GM23248 (cell line): ENCODE measurements at regions not wholly inside any gene's neighbourhood (a gene's known extent, or its start where the extent isn't known, plus 50 kb on each side); places are given as distances from the start of the nearest gene placed in this dataset.

Experiments used
- DNase-seq: peaks from one replicate; pipeline ENCODE4 v3.0.0-alpha.2; 2015
- H2AFZ ChIP-seq: fragments of 200-600 bp; sonication (generic); 2 replicates; pipeline ENCODE4 v1.6.1; 2016; ENCODE audit warnings: antibody characterized with exemption
- H3F3A ChIP-seq: fragments of 200-600 bp; sonication (generic); 2 replicates; pipeline ENCODE4 v1.6.1; 2016; ENCODE audit warnings: mild to moderate bottlenecking, antibody characterized with exemption, mixed run types; ENCODE audit not compliant: insufficient read depth
- H3K27ac ChIP-seq: fragments of 200-600 bp; sonication (generic); 2 replicates; pipeline ENCODE4 v1.5.1; 2016; ENCODE audit warnings: mild to moderate bottlenecking
- H3K27me3 ChIP-seq: fragments of 200-600 bp; sonication (generic); replicated peaks from 2 replicates; pipeline ENCODE4 v1.6.1; 2016; ENCODE audit warnings: mild to moderate bottlenecking; ENCODE audit not compliant: insufficient read depth
- H3K36me3 ChIP-seq: fragments of 200-600 bp; sonication (generic); 2 replicates; pipeline ENCODE4 v1.6.1; 2016; ENCODE audit warnings: low read depth, mild to moderate bottlenecking
- H3K4me1 ChIP-seq: fragments of 200-600 bp; sonication (generic); 2 replicates; pipeline ENCODE4 v1.6.1; 2016; ENCODE audit warnings: mild to moderate bottlenecking; ENCODE audit not compliant: insufficient read depth
- H3K4me2 ChIP-seq: fragments of 200-600 bp; sonication (generic); one replicate; pipeline ENCODE4 v1.6.1; 2016; ENCODE audit warnings: mild to moderate bottlenecking; ENCODE audit not compliant: unreplicated experiment
- H3K4me3 ChIP-seq: fragments of 200-600 bp; sonication (generic); 2 replicates; pipeline ENCODE4 v1.5.1; 2016; ENCODE audit warnings: mild to moderate bottlenecking
- H3K79me2 ChIP-seq: fragments of 200-600 bp; sonication (generic); 2 replicates; pipeline ENCODE4 v1.6.1; 2016; ENCODE audit warnings: mild to moderate bottlenecking; ENCODE audit not compliant: insufficient read depth
- H3K9ac ChIP-seq: fragments of 200-600 bp; sonication (generic); 2 replicates; pipeline ENCODE4 v1.6.1; 2016; ENCODE audit warnings: mild to moderate bottlenecking
- H3K9me2 ChIP-seq: fragments of 200-600 bp; sonication (generic); 2 replicates; pipeline ENCODE4 v1.6.1; 2016; ENCODE audit warnings: mixed run types, mild to moderate bottlenecking, moderate library complexity; ENCODE audit not compliant: insufficient read depth
- H3K9me3 ChIP-seq: fragments of 200-600 bp; sonication (generic); one replicate; pipeline ENCODE4 v1.6.1; 2017; ENCODE audit warnings: low read depth
- H4K20me1 ChIP-seq: fragments of 200-600 bp; sonication (generic); 2 replicates; pipeline ENCODE4 v1.6.0; 2016; ENCODE audit not compliant: insufficient read depth
- EZH2 ChIP-seq: fragments of 200-600 bp; sonication (generic); IDR thresholded peaks from 2 replicates; pipeline ENCODE4 v1.6.1; 2018; ENCODE audit warnings: antibody characterized with exemption, mild to moderate bottlenecking; ENCODE audit not compliant: insufficient read depth, poor library complexity, severe bottlenecking
- EZH2phosphoT487 ChIP-seq: fragments of 200-600 bp; sonication (generic); IDR thresholded peaks from 2 replicates; pipeline ENCODE4 v1.6.1; 2018; ENCODE audit warnings: antibody characterized with exemption, moderate library complexity, mild to moderate bottlenecking, low read depth; ENCODE audit not compliant: insufficient read depth
- WGBS, 2 experiments: methylation state at CpG; one replicate each; pipeline ENCODE4 v1.1.6; 2015 to 2017; ENCODE audit warnings: low lambda C conversion rate in 2 of 2, low coverage in 1 of 2; ENCODE audit errors: missing lambda C conversion rate in 2 of 2; 5-methylcytosine and 5-hydroxymethylcytosine counted together
- in situ Hi-C: fragments of 300-500 bp; cut with MboI; formaldehyde crosslinking; loops from 2 replicates; pipeline ENCODE4 v1.15.0; 2020

DNA sequence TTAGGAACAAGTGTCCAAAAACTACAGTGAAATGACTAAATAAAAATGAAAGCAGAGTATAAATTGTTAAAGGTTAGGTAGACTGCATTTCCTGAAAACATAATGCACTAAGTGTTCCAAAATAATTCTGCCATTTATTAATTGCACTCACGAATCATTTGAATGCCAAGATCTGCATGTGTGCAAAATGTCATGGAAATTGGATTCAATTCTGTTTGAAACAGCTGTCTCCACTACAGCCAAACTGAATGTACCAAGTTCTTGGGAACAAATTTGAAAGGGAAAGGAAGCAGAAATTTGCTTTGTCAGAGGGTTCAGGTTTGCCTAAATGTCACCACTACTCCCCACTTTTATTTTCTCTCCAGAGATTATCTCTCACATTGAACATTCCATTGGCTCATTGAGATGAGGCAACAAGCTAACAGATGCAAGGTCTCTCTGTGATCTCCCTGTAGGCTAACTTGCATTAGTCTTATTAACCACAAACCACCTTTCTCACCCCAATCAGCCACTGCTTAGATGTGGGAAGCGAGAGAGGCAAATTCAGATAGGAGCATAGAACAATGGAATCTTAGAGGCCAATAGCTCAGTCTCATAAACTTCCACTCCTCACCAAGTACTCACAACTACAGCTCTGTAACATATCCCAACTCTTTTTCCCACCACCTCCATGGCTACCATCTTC, 226.6 kb downstream of the KDR start:
- no peak overlapping the region for H3K4me2 ChIP-seq
- no peak overlapping the region for H3K4me3 ChIP-seq
- no peak for DNase-seq
- H3K9me2 ChIP-seq, result no peaks in the 10 kb centered on the region
- no peaks in the 10 kb centered on the region for H3K9me3 ChIP-seq
- H3K36me3 ChIP-seq, result no peaks in the 10 kb centered on the region
- WGBS, 2 experiments, result 29 to 32% methylated on average over 2 of the region's 2 CpGs
- H3F3A ChIP-seq, result peaks cover 10% of the 10 kb centered on the region; the same call in 1 of the 2 replicates
- H3K4me1 ChIP-seq, result peaks cover 22% of the 10 kb centered on the region
- no peak overlapping the region for H3K27ac ChIP-seq
- H3K27me3 ChIP-seq, result no peaks in the 10 kb centered on the region
- no peak overlapping the region for H2AFZ ChIP-seq
- TF ChIP-seq EZH2phosphoT487 (no peak), EZH2 (no peak)
- in situ Hi-C loops, result no loop called here
- H3K9ac ChIP-seq, result no peak overlapping the region
- no peaks in the 10 kb centered on the region for H3K79me2 ChIP-seq
- H4K20me1 ChIP-seq, result no peaks in the 10 kb centered on the region

DNA sequence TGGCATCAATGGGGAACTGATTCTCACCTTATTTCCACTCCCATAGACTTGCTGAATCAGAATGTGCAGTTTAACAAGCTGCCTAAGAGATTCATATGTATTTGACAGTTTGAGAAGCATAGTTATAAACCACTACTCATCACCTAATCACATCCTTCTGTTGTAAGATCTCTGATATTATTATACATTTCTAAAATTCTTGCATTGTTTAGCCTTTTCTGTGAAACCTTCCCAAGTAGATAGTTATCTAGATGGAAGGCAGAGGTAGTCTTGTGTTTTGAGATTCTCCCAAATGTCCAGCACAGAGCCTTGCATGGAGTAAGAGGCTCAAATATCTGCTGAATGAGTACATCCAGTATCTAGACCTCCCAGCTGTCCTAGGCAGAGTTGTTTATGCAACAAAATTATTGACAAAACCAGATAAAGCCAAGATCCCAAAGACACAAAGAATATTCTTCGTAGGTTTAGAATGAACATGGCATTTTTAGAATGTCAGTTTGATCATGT, 227.3 kb downstream of the KDR start:
- Histone ChIP-seq H3K9me2 (no peaks in the 10 kb centered on the region), H3K4me2 (no peak overlapping the region), H3K9me3 (no peaks in the 10 kb centered on the region), H3K36me3 (no peaks in the 10 kb centered on the region), H3K9ac (no peak overlapping the region), H3K27ac (no peak overlapping the region), H3K79me2 (no peaks in the 10 kb centered on the region), H2AFZ (0 out of 2 replicates have a peak overlapping the region, but pooled peaks have one; percentile 7), H3K4me1 (peaks cover 22% of the 10 kb centered on the region), H3K4me3 (no peak overlapping the region), H4K20me1 (no peaks in the 10 kb centered on the region), H3K27me3 (no peaks in the 10 kb centered on the region), H3F3A (peaks cover 10% of the 10 kb centered on the region; the same call in 1 of the 2 replicates)
- 28 to 38% methylated on average over 1 of the region's 1 CpG for WGBS, 2 experiments
- peak; percentile 14 for DNase-seq
- no peak for TF ChIP-seq EZH2
- TF ChIP-seq EZH2phosphoT487, result no peak
- in situ Hi-C loops, result no loop called here

DNA sequence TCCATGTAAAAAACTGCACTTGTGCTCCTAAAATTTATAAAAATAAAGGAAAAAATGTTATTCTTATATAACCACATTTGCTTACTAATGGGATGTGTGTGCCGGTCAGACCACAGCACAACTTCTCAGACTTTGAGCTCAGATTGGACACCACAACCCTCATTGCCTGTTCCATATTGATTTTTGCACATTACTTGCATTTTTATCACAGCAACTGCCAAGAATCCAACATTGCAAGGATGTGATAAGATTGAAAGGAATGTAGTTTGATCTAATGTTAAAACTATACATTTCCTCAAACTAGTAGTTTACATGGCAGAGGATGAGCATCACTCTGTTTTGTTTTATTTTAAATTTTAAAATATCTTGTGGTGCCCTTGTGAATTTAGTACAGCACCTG, 227.8 kb downstream of the KDR start:
- H4K20me1 ChIP-seq, result no peaks in the 10 kb centered on the region
- 0 out of 2 replicates have a peak overlapping the region, but pooled peaks have one; percentile 7 for H2AFZ ChIP-seq
- no peaks in the 10 kb centered on the region for H3K79me2 ChIP-seq
- H3K4me1 ChIP-seq, result peaks cover 22% of the 10 kb centered on the region
- no peaks in the 10 kb centered on the region for H3K27me3 ChIP-seq
- no peak overlapping the region for H3K27ac ChIP-seq
- no peak for DNase-seq
- no peaks in the 10 kb centered on the region for H3K36me3 ChIP-seq
- WGBS, 2 experiments, result 75 to 81% methylated on average over 1 of the region's 1 CpG
- no peaks in the 10 kb centered on the region for H3K9me2 ChIP-seq
- peaks cover 10% of the 10 kb centered on the region; the same call in 1 of the 2 replicates for H3F3A ChIP-seq
- TF ChIP-seq EZH2 (no peak), EZH2phosphoT487 (no peak)
- H3K4me3 ChIP-seq, result no peak overlapping the region
- H3K4me2 ChIP-seq, result no peak overlapping the region
- H3K9me3 ChIP-seq, result no peaks in the 10 kb centered on the region
- in situ Hi-C loops, result no loop called here
- no peak overlapping the region for H3K9ac ChIP-seq

DNA sequence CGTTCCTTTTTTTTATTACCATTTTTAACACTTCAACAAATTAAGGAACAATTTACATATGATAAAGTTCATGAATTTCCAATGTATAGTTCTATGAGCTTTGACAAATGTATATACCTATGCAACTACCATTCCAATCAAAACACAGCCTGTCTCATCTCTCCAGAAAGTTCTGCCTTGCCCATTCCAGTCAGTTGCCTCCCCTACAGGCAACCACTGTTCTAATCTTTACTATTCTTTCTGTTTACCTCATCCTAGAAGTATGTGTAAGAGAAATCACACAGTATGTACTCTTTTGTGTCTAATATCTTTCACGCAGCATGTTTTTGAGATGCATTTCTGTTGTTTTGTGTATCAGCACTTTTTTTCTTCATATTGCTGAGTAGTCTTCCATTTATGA, 224.9 kb downstream of the KIT start:
- Histone ChIP-seq H3K4me1 (no peaks in the 10 kb centered on the region; the same call in 1 of the 2 replicates), H3K36me3 (no peaks in the 10 kb centered on the region), H3K4me3 (no peak overlapping the region), H3K27me3 (no peaks in the 10 kb centered on the region), H3K9ac (no peak overlapping the region), H3K4me2 (no peak overlapping the region), H4K20me1 (no peaks in the 10 kb centered on the region), H3K9me3 (no peaks in the 10 kb centered on the region), H2AFZ (no peak overlapping the region), H3K27ac (no peak overlapping the region), H3K9me2 (no peaks in the 10 kb centered on the region), H3F3A (no peaks in the 10 kb centered on the region), H3K79me2 (no peaks in the 10 kb centered on the region)
- WGBS, 2 experiments, result 38 to 43% methylated on average over 2 of the region's 2 CpGs
- TF ChIP-seq EZH2phosphoT487, result no peak
- in situ Hi-C loops, result no loop called here
- peak; percentile 22 for DNase-seq

DNA sequence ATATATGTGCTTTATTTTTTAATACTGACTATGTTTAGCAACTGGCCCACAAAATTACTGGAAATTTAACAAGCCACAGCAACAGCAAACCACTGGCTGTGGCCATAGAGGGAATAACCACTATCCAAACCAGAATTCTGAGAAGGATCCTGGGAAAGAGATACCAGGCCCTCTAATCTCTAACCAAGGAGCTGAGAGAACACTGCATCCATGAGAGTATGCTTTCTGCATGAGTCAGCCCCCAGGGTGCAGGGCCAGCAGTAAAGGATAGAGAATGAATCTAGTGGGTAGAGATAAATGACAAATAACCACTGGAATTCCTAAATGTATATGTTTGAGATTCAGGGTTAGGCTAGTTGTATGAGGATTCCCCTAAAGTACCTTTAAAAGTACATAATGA, 221.8 kb downstream of the KIT start:
- no peak overlapping the region for H2AFZ ChIP-seq
- no peaks in the 10 kb centered on the region for H4K20me1 ChIP-seq
- H3K4me3 ChIP-seq, result no peak overlapping the region
- H3K9ac ChIP-seq, result no peak overlapping the region
- TF ChIP-seq EZH2phosphoT487, result no peak
- no peak for TF ChIP-seq EZH2
- no peaks in the 10 kb centered on the region for H3F3A ChIP-seq
- peak overlapping the region; percentile 21 for H3K4me2 ChIP-seq
- H3K27me3 ChIP-seq, result no peaks in the 10 kb centered on the region
- no peaks in the 10 kb centered on the region for H3K9me2 ChIP-seq
- DNase-seq, result peak; percentile 71
- H3K4me1 ChIP-seq, result no peaks in the 10 kb centered on the region; the same call in none of the 2 replicates
- H3K27ac ChIP-seq, result no peak overlapping the region
- no peaks in the 10 kb centered on the region for H3K36me3 ChIP-seq
- H3K9me3 ChIP-seq, result no peaks in the 10 kb centered on the region
- in situ Hi-C loops, result no loop called here
- no peaks in the 10 kb centered on the region for H3K79me2 ChIP-seq
